ENCODE measurements at regions not wholly inside any gene's neighbourhood (a gene's known extent, or its start where the extent isn't known, plus 50 kb on each side); places are given as distances from the start of the nearest gene placed in this dataset.

GRCh38 chr17:71330099-71330375 lies 790.8 kb upstream of the SOX9 start:
- CTCF ChIA-PET: no interaction called here
- H3K4me2 ChIP-seq (ENCODE audit: insufficient read depth, low read length): no peak overlapping the region
- no TSS peak for BruUV-seq (replicated peaks)

More at GRCh38 chr17:71330099-71330375, 790.8 kb upstream of the SOX9 start:
- FAIRE-seq (no peak), DNase-seq (ENCODE audit: low read depth, low spot score) (no peak)
- Histone ChIP-seq H3K27ac (ENCODE audit: insufficient read depth, low read depth, low read length) (no peak overlapping the region), H3K4me3 (replicated peaks in 1 of 3; ENCODE audit: insufficient read depth in 1 of 3, low read depth in 1 of 3, low read length in 3 of 3) (no peak overlapping the region), H3K9ac (replicated peaks; ENCODE audit: extremely low read depth, insufficient read depth, low read length) (no peak overlapping the region), H3K27me3 (ENCODE audit: control insufficient read depth in 2 of 2, insufficient read depth in 2 of 2, low read length in 2 of 2) (no peaks in the 10 kb centered on the region), H3K4me1 (ENCODE audit: control insufficient read depth, extremely low read depth, insufficient read depth, low read length) (no peaks in the 10 kb centered on the region), H2AFZ (ENCODE audit: low read depth, low read length) (no peak overlapping the region), H3K79me2 (ENCODE audit: control insufficient read depth, insufficient read depth, low read length) (no peaks in the 10 kb centered on the region), H4K20me1 (replicated peaks; ENCODE audit: control insufficient read depth, extremely low read depth, insufficient read depth, low read length) (no peaks in the 10 kb centered on the region), H3K36me3 (ENCODE audit: control insufficient read depth in 2 of 2, extremely low read depth in 1 of 2, insufficient read depth in 2 of 2, low read length in 2 of 2) (no peaks in the 10 kb centered on the region), H3K9me3 (replicated peaks; ENCODE audit: control insufficient read depth, insufficient read depth, low read length) (peaks cover 3% of the 10 kb centered on the region), H3K9me1 (replicated peaks; ENCODE audit: control insufficient read depth, extremely low read depth, insufficient read depth, low read length) (no peaks in the 10 kb centered on the region)
- no peak for TF ChIP-seq MAX (IDR thresholded peaks at IDR 0.05; ENCODE audit: insufficient read depth, insufficient read length)
- no peak for TF ChIP-seq MYC (IDR thresholded peaks at IDR 0.05; ENCODE audit: low read depth, low read length)
- TF ChIP-seq GATA2 (IDR thresholded peaks at IDR 0.05; ENCODE audit: insufficient read depth, insufficient read length, low read depth, low read length): no peak
- no peak for TF ChIP-seq POLR2A (IDR thresholded peaks at IDR 0.05; ENCODE audit: low read depth, low read length)
- no peak for TF ChIP-seq CTCF (IDR thresholded peaks at IDR 0.05; ENCODE audit: extremely low read depth in 1 of 2, insufficient read depth in 1 of 2, low read depth in 1 of 2, low read length in 2 of 2)
- TF ChIP-seq JUN (IDR thresholded peaks at IDR 0.05; ENCODE audit: borderline replicate concordance, insufficient read depth, insufficient read length, low read depth): no peak
- no peak for TF ChIP-seq POLR2AphosphoS5 (IDR thresholded peaks at IDR 0.05; ENCODE audit: insufficient read depth, low read depth, low read length)
- dilution Hi-C loops (cut with MboI; ENCODE audit: extremely low pct_ligation_motif_present, low sequenced_read_pairs): no loop called here
- intact Hi-C loops (cut with micrococcal nuclease): no loop called here
- POLR2A ChIA-PET: no interaction called here

All from endothelial cell of umbilical vein (primary cell).